ENCODE measurements at regions not wholly inside any gene's neighbourhood (a gene's known extent, or its start where the extent isn't known, plus 50 kb on each side); places are given as distances from the start of the nearest gene placed in this dataset.
A peak's percentile ranks its signal among the peaks of the same experiment; 100 is the strongest.

GRCh38 chr13:85742355-85742754 lies 56.9 kb downstream of the SLITRK6 start:
- no peak for DNase-seq (ENCODE audit: low read depth, low spot score)

GRCh38 chr13:85741017-85741416 lies 58.2 kb downstream of the SLITRK6 start:
- DNase-seq (ENCODE audit: low read depth, low spot score) = no peak

GRCh38 chr13:85738696-85739320 lies 60.4 kb downstream of the SLITRK6 start:
- no peak for DNase-seq (ENCODE audit: low read depth, low spot score)

- DNase-seq (ENCODE audit: low read depth, low spot score) = no peak
These were observed 61.3 kb downstream of the SLITRK6 start for GRCh38 chr13:85737952-85738351.

DNA sequence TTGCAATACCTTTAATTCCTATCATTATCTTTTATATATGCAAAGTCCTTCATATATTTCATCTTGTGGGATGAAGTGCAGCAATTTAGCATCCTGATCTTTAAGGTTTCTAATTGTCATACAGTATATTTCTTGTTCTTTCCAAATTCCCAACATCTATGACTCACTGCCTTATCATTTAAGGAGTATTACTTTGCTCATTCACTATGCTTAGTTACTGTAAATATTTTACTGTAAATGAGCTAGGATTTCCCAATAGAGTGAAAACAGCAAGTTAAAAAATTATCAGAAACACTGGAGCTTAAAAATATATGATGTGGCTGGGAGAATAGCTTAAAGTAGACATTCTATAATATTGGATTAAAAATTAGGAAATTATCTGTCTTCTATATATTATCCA lies 69.9 kb downstream of the SLITRK6 start:
- DNase-seq (ENCODE audit: low read depth, low spot score) = no peak

DNA sequence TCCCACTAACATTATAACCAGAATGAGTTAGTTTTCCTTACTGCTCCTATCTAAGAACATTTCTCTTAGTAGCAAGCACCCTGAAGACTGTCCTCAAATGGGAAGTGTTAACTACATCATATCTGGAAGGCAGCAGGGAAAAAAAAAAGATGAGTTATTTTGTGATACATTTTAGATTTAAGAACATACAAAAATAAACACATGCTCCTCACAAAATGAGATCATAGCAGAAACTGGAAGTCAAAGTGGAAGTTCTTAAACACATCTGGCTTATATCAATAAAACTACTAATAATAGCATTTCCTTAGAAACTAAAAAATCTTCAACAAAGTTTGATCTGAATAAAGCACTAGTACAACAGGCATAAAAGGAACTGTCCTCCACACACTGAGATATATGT lies 70.4 kb downstream of the SLITRK6 start:
- no peak for DNase-seq (ENCODE audit: low read depth, low spot score)

GRCh38 chr13:85725433-85725832 lies 73.8 kb downstream of the SLITRK6 start:
- no peak for DNase-seq (ENCODE audit: low read depth, low spot score)

- DNase-seq (ENCODE audit: low read depth, low spot score) = no peak
These were observed 74.4 kb downstream of the SLITRK6 start for GRCh38 chr13:85724546-85725432.

DNA sequence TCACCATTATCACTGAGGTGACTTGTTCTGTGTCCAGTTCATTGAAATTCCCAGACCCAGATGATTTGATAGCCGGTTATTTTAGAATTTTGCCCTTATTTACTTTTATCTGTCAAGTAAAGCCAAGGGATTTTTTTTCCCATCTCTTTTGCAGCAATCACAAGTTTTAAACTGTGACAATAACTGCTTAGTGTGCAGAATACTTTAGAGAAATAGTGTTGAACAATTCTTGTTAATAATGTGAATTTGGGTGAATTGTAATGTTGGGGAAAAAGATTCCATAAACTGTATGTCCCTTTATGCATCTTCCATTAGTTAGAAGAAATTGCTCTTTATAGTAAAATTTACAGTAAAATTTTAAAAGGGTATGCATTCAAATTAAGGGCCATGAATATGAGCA lies 79.5 kb downstream of the SLITRK6 start:
- DNase-seq (ENCODE audit: low read depth, low spot score) = no peak

GRCh38 chr13:85717921-85718320 lies 81.3 kb downstream of the SLITRK6 start:
- DNase-seq (ENCODE audit: low read depth, low spot score) = no peak

DNA sequence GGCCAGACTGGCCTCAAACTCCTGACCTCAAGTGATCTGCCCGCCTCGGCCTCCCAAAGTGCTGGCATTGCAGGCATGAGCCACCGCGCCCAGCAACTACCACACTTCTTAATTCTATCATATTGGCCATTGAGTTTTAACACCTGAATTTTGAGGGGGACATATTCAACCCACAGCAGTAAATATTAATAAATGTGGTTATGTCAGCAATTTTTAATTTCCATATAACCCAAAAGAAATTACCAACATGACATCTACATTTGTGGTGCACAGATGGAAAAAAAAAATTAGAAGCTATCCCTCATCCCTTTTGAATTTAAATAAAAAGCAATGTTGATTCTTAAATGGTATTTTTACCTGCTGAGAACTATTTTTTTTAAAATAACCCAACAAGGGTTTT lies 88.7 kb downstream of the SLITRK6 start:
- DNase-seq (ENCODE audit: low read depth, low spot score) = no peak

DNA sequence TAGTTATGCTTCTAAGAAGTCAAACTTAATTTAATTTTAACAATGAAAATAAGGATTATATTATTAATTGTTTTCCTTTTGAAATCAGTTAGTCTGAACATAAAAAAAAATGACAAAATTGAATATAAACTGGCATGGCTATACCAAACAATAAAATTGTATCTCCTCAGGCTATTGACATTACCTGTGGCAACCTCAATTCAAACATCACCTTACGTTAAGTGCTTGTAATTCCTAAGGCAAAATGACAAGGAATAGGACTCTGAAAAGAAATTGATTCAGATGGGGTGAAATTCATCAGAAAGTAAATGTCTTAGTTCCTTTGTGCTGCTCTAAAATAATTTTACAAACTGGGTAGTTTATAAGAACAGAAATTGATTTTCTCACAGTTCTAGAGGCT lies 89.5 kb downstream of the SLITRK6 start:
- no peak for DNase-seq (ENCODE audit: low read depth, low spot score)

- DNase-seq (ENCODE audit: low read depth, low spot score) = no peak
These were observed 90.1 kb downstream of the SLITRK6 start for GRCh38 chr13:85709072-85709471.

DNA sequence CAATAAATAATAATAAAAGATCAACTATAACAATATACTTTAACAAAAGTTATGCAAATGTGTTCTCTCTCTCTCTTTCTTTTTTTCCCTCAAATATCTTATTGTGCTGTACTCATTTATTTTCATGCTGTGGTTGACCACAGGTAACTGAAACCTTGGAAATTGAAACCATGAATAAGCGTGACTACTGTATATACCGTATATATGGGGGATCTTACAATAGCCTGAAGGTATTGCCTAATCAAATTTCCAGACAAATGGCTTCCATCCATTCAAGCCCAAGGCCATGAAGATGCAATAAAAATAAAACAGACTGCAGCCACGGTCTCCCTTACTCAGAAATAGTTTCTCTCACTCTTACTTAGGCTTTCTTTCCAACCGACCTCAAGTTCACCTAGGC lies 98.3 kb downstream of the SLITRK6 start:
- peak; percentile 2 for DNase-seq (ENCODE audit: low read depth, low spot score)

DNA sequence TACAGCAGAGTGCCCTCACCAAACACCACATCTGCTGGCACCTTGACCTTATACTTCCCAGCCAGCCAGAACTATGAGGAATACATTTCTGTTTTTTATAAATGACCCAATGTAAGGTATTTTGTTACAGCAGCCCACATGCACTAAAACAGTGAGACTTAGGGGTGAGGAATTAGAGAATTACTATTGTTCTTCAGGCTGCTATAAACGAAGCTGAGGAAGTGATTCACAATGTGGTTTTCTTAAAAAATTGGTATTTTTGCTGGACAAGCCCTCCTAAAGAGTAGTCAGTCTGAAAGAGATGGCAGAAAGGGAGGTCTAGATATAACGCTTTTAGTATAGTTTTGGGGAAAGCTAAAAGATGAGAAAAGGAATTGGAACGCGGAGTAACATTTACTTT lies 101.0 kb downstream of the SLITRK6 start:
- DNase-seq (ENCODE audit: low read depth, low spot score) = peak; percentile 11

- DNase-seq (ENCODE audit: low read depth, low spot score) = no peak
These were observed 104.2 kb downstream of the SLITRK6 start for GRCh38 chr13:85694992-85695391.

DNA sequence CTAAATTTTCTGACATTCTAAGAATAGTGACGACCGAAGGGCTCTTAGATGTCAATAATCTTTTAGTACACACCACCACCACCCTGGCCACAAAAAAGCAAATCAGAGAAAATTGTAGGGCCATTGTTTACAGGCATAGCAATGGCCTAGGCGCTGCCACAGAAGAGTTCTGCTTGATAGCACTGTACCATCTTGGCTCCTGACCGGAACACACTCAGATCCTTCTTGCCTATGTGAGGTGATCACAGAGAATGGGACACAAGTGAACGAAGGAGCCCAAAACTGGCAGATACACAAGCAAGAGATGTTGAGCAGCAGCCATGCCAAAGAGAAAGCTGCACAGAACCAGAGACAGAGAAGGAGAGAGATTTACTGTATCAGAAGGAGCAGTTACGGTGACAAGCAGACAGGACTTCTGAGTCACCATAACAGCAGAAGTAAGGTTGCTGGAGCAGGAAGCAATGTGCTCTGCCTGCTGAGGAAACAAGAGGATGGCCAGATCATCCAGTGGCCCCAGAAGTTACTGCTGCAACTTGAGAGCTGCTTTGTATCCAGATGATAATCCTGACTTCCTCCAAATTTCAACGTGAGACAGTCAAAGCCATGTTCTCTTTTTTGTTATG lies 105.2 kb downstream of the SLITRK6 start:
- DNase-seq (ENCODE audit: low read depth, low spot score) = peak; percentile 3

DNA sequence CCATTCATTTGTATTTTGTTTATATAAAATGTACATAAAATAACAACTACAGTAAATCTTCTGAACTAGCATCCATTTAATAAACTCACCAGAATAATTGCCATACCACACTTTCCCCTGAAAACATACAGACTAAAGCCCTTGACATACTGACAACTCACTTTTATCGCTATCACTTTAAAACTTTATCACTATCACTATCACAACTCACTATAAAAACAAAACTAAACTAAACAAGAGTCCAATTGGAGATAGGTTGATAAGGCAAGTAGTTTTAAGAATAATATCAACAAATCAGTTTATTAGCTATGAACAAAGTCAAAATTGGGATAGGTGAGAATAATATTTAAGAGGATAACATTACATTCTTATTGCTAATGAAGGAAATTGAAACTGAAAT lies 108.9 kb downstream of the SLITRK6 start:
- no peak for DNase-seq (ENCODE audit: low read depth, low spot score)

GRCh38 chr13:85685436-85685835 lies 113.8 kb downstream of the SLITRK6 start:
- DNase-seq (ENCODE audit: low read depth, low spot score) = no peak

DNA sequence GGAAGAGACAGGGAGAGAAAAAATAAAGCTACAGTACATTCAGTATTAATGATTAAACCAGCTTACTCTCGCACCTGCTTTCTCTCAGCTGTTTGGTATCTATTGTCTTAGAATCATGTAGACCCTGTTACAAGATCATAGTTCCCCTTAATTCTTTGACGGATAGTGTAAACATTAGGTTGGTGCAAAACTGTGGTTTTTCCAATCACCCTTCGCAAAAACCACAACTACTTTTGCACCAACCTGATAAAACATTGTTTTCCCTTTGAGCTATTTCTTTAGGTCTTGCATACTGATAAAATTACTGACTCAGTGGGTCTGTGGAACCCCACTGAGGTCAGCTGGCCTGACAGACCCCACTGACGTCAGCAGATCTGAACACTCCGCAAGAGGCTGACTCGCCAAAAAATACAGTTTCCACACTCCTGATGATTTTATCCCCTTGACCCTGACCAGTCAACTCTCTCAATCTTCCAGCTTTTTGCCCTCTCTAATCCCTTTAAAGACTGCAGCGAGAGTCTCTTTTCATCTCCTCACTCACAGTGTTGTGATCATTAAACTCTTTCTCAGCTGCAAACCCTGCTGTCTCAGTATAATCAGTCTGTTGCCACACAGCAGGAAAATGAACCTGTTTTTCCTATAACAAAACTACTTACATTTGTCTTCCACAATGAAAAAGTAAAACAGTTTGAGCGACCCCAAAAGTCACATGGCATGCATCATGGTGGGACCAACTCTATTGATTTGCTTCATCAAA lies 123.9 kb downstream of the SLITRK6 start:
- DNase-seq (ENCODE audit: low read depth, low spot score) = no peak

- no peak for DNase-seq (ENCODE audit: low read depth, low spot score)
These were observed 127.9 kb downstream of the SLITRK6 start for GRCh38 chr13:85671336-85671735.

DNA sequence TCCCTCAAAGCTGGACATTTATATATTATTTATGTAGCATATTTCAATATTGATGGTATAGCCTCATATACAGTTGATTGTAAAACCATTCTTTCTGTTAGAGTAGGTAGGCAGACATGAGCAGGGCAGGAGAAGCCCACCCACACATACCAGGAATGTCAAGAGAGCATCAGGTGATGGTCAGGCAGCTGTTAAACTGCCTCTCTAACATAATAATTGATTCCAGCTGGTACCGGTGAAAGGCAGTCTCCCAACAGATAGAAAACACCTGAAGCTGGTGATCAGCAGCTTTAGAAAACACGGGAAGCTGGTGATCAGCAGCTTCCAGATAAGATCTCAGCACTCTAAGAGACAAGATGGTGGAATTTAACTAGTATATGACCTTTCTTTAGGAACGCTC lies 132.9 kb downstream of the SLITRK6 start:
- no peak for DNase-seq (ENCODE audit: low read depth, low spot score)

Data from astrocyte of the hippocampus (primary cell).